OCI-LY1 (cell line): ENCODE measurements at regions not wholly inside any gene's neighbourhood (a gene's known extent, or its start where the extent isn't known, plus 50 kb on each side); places are given as distances from the start of the nearest gene placed in this dataset.
"Not testable (repeated sequence)": the region's sequence is repeated elsewhere in the genome, so short reads cannot be mapped to it uniquely, and the experiment has no call there.

ENCODE experiments used
- H2AFZ ChIP-seq: fragments of 200-600 bp; sonication (generic), shearing (Covaris generic); 2 replicates; pipeline ENCODE4 v1.6.0; 2014; ENCODE audit warnings: antibody characterized with exemption, mild to moderate bottlenecking, low read length
- H3F3A ChIP-seq: fragments of 200-600 bp; sonication (generic), shearing (Covaris generic); 2 replicates; pipeline ENCODE4 v1.6.0; 2014; ENCODE audit warnings: mild to moderate bottlenecking, antibody characterized with exemption, low read length, moderate library complexity; ENCODE audit not compliant: insufficient read depth
- H3K27ac ChIP-seq: fragments of 200-600 bp; sonication (generic); 2 replicates; pipeline ENCODE4 v1.5.1; 2014; ENCODE audit warnings: low read length, mixed run types, mild to moderate bottlenecking, low read depth; ENCODE audit not compliant: poor library complexity, severe bottlenecking
- H3K27me3 ChIP-seq: fragments of 200-600 bp; sonication (generic); 2 replicates; pipeline ENCODE4 v1.6.0; 2014; ENCODE audit warnings: antibody characterized with exemption, mild to moderate bottlenecking, low read length, moderate library complexity; ENCODE audit not compliant: insufficient read depth
- H3K36me3 ChIP-seq: fragments of 200-600 bp; sonication (generic); 2 replicates; pipeline ENCODE4 v1.6.1; 2014; ENCODE audit warnings: mild to moderate bottlenecking, antibody characterized with exemption, low read length, moderate library complexity, mixed read lengths; ENCODE audit not compliant: insufficient read depth
- H3K4me1 ChIP-seq: fragments of 200-600 bp; sonication (generic); 2 replicates; pipeline ENCODE4 v1.5.1; 2014; ENCODE audit warnings: mild to moderate bottlenecking, low read length, moderate library complexity; ENCODE audit not compliant: insufficient read depth, severe bottlenecking
- H3K4me2 ChIP-seq: fragments of 200-600 bp; sonication (generic), shearing (Covaris generic); 2 replicates; pipeline ENCODE4 v1.6.1; 2014; ENCODE audit warnings: low read length
- H3K4me3 ChIP-seq: fragments of 200-600 bp; sonication (generic); 2 replicates; pipeline ENCODE4 v1.5.1; 2014; ENCODE audit warnings: low read length, low read depth, mild to moderate bottlenecking, mixed read lengths; ENCODE audit not compliant: poor library complexity, severe bottlenecking
- H3K79me2 ChIP-seq: fragments of 200-600 bp; shearing (Covaris generic); 2 replicates; pipeline ENCODE4 v1.6.1; 2016; ENCODE audit warnings: mixed run types, low read length, mixed read lengths; ENCODE audit not compliant: insufficient read depth
- H3K9ac ChIP-seq: fragments of 200-600 bp; sonication (generic), shearing (Covaris generic); 2 replicates; pipeline ENCODE4 v1.6.1; 2014; ENCODE audit warnings: mild to moderate bottlenecking, low read length, mixed read lengths
- H3K9me2 ChIP-seq: fragments of 200-600 bp; sonication (generic), shearing (Covaris generic); 2 replicates; pipeline ENCODE4 v1.6.1; 2014; ENCODE audit warnings: low read depth, mild to moderate bottlenecking, low read length, mixed read lengths
- H3K9me3 ChIP-seq: fragments of 200-600 bp; shearing (Covaris generic); 2 replicates; pipeline ENCODE4 v1.6.1; 2014; ENCODE audit warnings: low read length, mixed read lengths
- H4K20me1 ChIP-seq: fragments of 200-600 bp; sonication (generic), shearing (Covaris generic); 2 replicates; pipeline ENCODE4 v1.6.0; 2016; ENCODE audit warnings: mild to moderate bottlenecking, low read length; ENCODE audit not compliant: insufficient read depth
- EZH2 ChIP-seq: fragments of 200-600 bp; sonication (generic), shearing (Covaris generic); IDR thresholded peaks from 2 replicates; pipeline ENCODE4 v1.8.0; 2017; ENCODE audit warnings: borderline replicate concordance, mixed run types, mild to moderate bottlenecking, antibody characterized with exemption, low read length, moderate library complexity, mixed read lengths
- TF ChIP-seq, protein P1 (sequence below): fragments of 200-600 bp; sonication (generic), shearing (Covaris generic); IDR thresholded peaks from 2 replicates; pipeline ENCODE4 v1.5.1; 2017; ENCODE audit warnings: mild to moderate bottlenecking, antibody characterized with exemption, low read length, moderate library complexity, mixed read lengths

DNA sequence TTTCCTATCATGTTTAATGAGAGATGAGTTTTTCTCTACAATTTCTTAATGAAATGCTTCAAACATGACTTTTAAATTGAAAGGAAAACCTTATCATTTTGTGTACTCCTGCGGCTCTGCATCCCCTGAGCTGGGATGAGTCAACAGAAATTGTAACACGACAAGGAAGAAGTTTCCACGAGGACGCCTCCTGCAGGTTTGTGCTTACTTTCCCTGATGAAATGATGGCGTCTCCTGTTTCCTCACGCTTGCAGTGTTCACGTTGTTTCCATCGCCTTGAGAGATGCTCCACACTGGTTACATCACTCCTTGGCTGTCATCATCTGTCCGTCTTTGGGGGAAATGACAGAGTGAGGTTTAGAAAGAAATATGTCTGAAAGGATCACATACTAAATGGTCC lies 233.7 kb upstream of the ZFP64 start:
- no peak for TF ChIP-seq EZH2
- TF ChIP-seq, protein P1, sequence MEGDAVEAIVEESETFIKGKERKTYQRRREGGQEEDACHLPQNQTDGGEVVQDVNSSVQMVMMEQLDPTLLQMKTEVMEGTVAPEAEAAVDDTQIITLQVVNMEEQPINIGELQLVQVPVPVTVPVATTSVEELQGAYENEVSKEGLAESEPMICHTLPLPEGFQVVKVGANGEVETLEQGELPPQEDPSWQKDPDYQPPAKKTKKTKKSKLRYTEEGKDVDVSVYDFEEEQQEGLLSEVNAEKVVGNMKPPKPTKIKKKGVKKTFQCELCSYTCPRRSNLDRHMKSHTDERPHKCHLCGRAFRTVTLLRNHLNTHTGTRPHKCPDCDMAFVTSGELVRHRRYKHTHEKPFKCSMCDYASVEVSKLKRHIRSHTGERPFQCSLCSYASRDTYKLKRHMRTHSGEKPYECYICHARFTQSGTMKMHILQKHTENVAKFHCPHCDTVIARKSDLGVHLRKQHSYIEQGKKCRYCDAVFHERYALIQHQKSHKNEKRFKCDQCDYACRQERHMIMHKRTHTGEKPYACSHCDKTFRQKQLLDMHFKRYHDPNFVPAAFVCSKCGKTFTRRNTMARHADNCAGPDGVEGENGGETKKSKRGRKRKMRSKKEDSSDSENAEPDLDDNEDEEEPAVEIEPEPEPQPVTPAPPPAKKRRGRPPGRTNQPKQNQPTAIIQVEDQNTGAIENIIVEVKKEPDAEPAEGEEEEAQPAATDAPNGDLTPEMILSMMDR = no peak
- no peak overlapping the region for H3K4me3 ChIP-seq
- no peak overlapping the region for H3K9ac ChIP-seq
- H3K79me2 ChIP-seq = no peaks in the 10 kb centered on the region
- H4K20me1 ChIP-seq = no peaks in the 10 kb centered on the region
- no peaks in the 10 kb centered on the region for H3K4me1 ChIP-seq
- no peaks in the 10 kb centered on the region for H3K9me3 ChIP-seq
- H3F3A ChIP-seq = no peaks in the 10 kb centered on the region
- no peaks in the 10 kb centered on the region for H3K27me3 ChIP-seq
- no peaks in the 10 kb centered on the region for H3K9me2 ChIP-seq
- no peak overlapping the region for H2AFZ ChIP-seq
- H3K36me3 ChIP-seq = no peaks in the 10 kb centered on the region
- H3K4me2 ChIP-seq = no peak overlapping the region
- H3K27ac ChIP-seq = no peak overlapping the region

DNA sequence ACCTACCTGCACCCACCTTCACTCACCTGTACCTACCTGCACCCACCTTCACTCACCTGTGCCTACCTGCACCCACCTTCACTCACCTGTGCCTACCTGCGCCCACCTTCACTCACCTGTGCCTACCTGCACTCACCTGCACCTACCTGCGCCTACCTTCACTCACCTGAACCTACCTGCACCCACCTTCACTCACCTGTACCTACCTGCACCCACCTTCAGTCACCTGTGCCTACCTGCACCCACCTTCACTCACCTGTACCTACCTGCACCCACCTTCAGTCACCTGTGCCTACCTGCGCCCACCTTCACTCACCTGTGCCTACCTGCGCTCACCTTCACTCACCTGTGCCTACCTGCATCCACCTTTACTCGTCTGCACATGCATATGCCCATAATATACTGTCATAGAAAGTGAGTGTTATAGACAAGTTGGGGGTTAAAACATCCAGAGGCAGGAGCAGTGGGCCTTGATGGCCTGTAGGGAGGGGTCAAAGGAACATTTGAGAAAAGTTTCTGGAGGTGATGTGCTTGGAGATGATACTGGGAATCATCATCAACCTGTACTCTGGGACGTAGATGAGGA lies 232.9 kb upstream of the ZFP64 start:
- not testable (repeated sequence) for H4K20me1 ChIP-seq, H3K9me3 ChIP-seq, H3K27ac ChIP-seq, H3F3A ChIP-seq, H3K4me1 ChIP-seq, H3K79me2 ChIP-seq, H3K27me3 ChIP-seq, H2AFZ ChIP-seq, H3K4me3 ChIP-seq, H3K9ac ChIP-seq, H3K4me2 ChIP-seq, H3K9me2 ChIP-seq, H3K36me3 ChIP-seq

DNA sequence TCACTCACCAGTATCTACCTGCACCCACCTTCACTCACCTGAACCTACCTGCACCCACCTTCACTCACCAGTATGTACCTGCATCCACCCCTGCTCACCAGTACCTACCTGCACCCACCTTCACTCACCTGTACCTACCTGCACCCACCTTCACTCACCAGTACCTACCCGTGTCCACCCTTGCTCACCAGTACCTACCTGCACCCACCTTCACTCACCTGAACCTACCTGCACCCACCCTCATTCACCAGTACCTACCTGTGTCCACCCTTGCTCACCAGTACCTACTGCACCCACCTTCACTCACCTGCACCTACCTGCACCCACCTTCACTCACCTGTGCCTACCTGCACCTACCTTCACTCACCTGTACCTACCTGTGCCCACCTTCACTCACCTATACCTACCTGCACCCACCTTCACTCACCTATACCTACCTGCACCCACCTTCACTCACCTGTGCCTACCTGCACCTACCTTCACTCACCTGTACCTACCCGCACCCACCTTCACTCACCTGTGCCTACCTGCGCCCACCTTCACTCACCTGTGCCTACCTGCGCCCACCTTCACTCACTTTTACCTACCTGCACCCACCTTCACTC lies 232.1 kb upstream of the ZFP64 start:
- not testable (repeated sequence) for H3K4me2 ChIP-seq, H3K9ac ChIP-seq, H4K20me1 ChIP-seq, H3F3A ChIP-seq, H3K4me1 ChIP-seq, H3K4me3 ChIP-seq, H3K79me2 ChIP-seq, H2AFZ ChIP-seq, H3K36me3 ChIP-seq, H3K27me3 ChIP-seq, H3K27ac ChIP-seq, H3K9me2 ChIP-seq, H3K9me3 ChIP-seq

DNA sequence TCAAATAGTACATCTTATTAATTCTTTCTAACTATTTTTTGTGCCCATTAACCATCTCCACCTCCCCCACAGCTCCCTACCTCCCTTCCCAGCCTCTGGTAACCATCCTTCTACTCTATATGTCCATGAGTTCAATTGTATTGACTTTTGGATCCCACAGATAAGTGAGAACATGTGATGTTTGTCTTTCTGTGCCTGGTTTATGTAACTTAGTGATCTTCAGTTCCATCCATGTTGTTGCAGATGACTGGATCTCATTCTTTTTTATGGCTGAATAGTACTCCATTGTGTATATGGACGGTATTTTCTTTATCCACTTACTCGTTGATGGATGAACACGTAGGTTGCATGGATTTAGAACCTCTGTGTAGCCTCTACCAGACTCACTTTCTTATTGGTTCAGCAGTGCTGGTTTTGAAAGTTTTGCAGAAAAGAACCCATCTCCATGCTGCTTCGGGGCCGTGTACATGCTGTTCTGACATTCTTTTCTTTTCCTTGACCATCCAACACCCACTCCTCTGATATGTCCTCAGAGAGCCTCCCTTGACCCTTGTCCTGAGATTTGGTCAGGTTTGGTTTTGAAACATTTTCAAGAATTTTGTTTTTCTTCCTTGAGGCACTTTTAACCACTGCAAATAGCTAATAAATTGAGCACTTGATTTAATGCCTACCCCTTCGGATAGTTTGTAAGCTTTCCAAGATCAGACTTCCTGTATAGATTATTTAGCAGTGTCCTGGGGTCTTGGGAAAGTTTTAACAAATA lies 231.2 kb upstream of the ZFP64 start:
- TF ChIP-seq, protein P1 = no peak
- TF ChIP-seq EZH2 = no peak
- Histone ChIP-seq H2AFZ (no peak overlapping the region), H3K36me3 (no peaks in the 10 kb centered on the region), H3K9me3 (no peaks in the 10 kb centered on the region), H3K27me3 (no peaks in the 10 kb centered on the region), H3K9me2 (no peaks in the 10 kb centered on the region), H4K20me1 (no peaks in the 10 kb centered on the region), H3K4me1 (no peaks in the 10 kb centered on the region), H3F3A (no peaks in the 10 kb centered on the region), H3K4me3 (no peak overlapping the region), H3K27ac (no peak overlapping the region), H3K4me2 (no peak overlapping the region), H3K9ac (no peak overlapping the region), H3K79me2 (no peaks in the 10 kb centered on the region)
